HG03575 (cell line): ENCODE measurements at regions not wholly inside any gene's neighbourhood (a gene's known extent, or its start where the extent isn't known, plus 50 kb on each side); places are given as distances from the start of the nearest gene placed in this dataset.

Experiments used
- ATAC-seq: cut with Tn5 transposase; IDR thresholded peaks from one replicate; pipeline ENCODE4 v1.9.1; 2021; ENCODE audit not compliant: unreplicated experiment, insufficient number of reproducible peaks, low FRiP score; ENCODE audit errors: extremely low read depth

GRCh38 chr15:95866711-95867440 is 463.6 kb upstream of the NR2F2 start:
- ATAC-seq: no peak

GRCh38 chr15:95868450-95868849 is 462.1 kb upstream of the NR2F2 start:
- no peak for ATAC-seq

GRCh38 chr15:95868970-95869369 is 461.5 kb upstream of the NR2F2 start:
- ATAC-seq: no peak

GRCh38 chr15:95869920-95870319 is 460.6 kb upstream of the NR2F2 start:
- ATAC-seq: no peak

GRCh38 chr15:95872366-95872771 is 458.1 kb upstream of the NR2F2 start:
- ATAC-seq: no peak

GRCh38 chr15:95874637-95875036 is 455.9 kb upstream of the NR2F2 start:
- no peak for ATAC-seq

- no peak for ATAC-seq
Observed at GRCh38 chr15:95875121-95875643, 455.3 kb upstream of the NR2F2 start.

GRCh38 chr15:95880031-95880570 is 450.4 kb upstream of the NR2F2 start:
- no peak for ATAC-seq

GRCh38 chr15:95880630-95881029 is 449.9 kb upstream of the NR2F2 start:
- no peak for ATAC-seq

- no peak for ATAC-seq
Observed at GRCh38 chr15:95883064-95883463, 447.4 kb upstream of the NR2F2 start.

- ATAC-seq: no peak
Observed at GRCh38 chr15:95884276-95884675, 446.2 kb upstream of the NR2F2 start.

GRCh38 chr15:95887666-95888390 is 442.7 kb upstream of the NR2F2 start:
- no peak for ATAC-seq

- no peak for ATAC-seq
Observed at GRCh38 chr15:95888762-95889161, 441.7 kb upstream of the NR2F2 start.

GRCh38 chr15:95894407-95894956 is 436.0 kb upstream of the NR2F2 start:
- ATAC-seq: no peak

- no peak for ATAC-seq
Observed at GRCh38 chr15:95895508-95895907, 435.0 kb upstream of the NR2F2 start.

- ATAC-seq: no peak
Observed at GRCh38 chr15:95897651-95898050, 432.8 kb upstream of the NR2F2 start.

GRCh38 chr15:95898761-95899160 is 431.7 kb upstream of the NR2F2 start:
- no peak for ATAC-seq

- ATAC-seq: no peak
Observed at GRCh38 chr15:95901271-95901670, 429.2 kb upstream of the NR2F2 start.

- ATAC-seq: no peak
Observed at GRCh38 chr15:95902606-95903005, 427.9 kb upstream of the NR2F2 start.

- no peak for ATAC-seq
Observed at GRCh38 chr15:95903352-95903751, 427.1 kb upstream of the NR2F2 start.
